ENCODE measurements at regions not wholly inside any gene's neighbourhood (a gene's known extent, or its start where the extent isn't known, plus 50 kb on each side); places are given as distances from the start of the nearest gene placed in this dataset.

- no peak overlapping the region for H3K9ac ChIP-seq (ENCODE audit: low read length in 3 of 3)
- no peaks in the 10 kb centered on the region for H3K36me3 ChIP-seq (ENCODE audit: control insufficient read depth in 2 of 3, insufficient read depth in 3 of 3, low read length in 3 of 3)
- H3K9me3 ChIP-seq (ENCODE audit: control insufficient read depth in 2 of 3, insufficient read depth in 1 of 3, low read length in 3 of 3): no peaks in the 10 kb centered on the region
- TF ChIP-seq CTCF (IDR thresholded peaks at IDR 0.05; ENCODE audit: borderline replicate concordance, extremely low read depth, insufficient read depth): peak; percentile 48
- FAIRE-seq: no peak
- H3K27ac ChIP-seq (ENCODE audit: low read depth in 2 of 2, low read length in 2 of 2): no peak overlapping the region
- intact Hi-C loops (cut with DNase I): no loop called here
- H3K4me3 ChIP-seq (ENCODE audit: low read length in 3 of 3): peak overlapping the region in 2 of 3 donors; percentile 36 to 49
- H3K27me3 ChIP-seq (ENCODE audit: control insufficient read depth, insufficient read depth, low read length): no peaks in the 10 kb centered on the region
- peak; percentile 85 to 91 (median 89) for DNase-seq
- H3K4me1 ChIP-seq (ENCODE audit: control insufficient read depth in 2 of 3, insufficient read depth in 2 of 3, low read depth in 1 of 3, low read length in 3 of 3): peaks cover 0 to 3% (median 0%) of the 10 kb centered on the region in 3 donors
These were observed 62.3 kb upstream of the LBX1 start for GRCh38 chr10:101291331-101292193.

GRCh38 chr10:101292194-101293006, 61.6 kb upstream of the BTRC start:
- no peak for TF ChIP-seq CTCF (IDR thresholded peaks at IDR 0.05; ENCODE audit: borderline replicate concordance, extremely low read depth, insufficient read depth)
- Histone ChIP-seq H3K27ac (ENCODE audit: low read depth in 2 of 2, low read length in 2 of 2) (no peak overlapping the region), H3K36me3 (ENCODE audit: control insufficient read depth in 2 of 3, insufficient read depth in 3 of 3, low read length in 3 of 3) (no peaks in the 10 kb centered on the region), H3K9me3 (ENCODE audit: control insufficient read depth in 2 of 3, insufficient read depth in 1 of 3, low read length in 3 of 3) (no peaks in the 10 kb centered on the region), H3K4me3 (ENCODE audit: low read length in 3 of 3) (peak overlapping the region; percentile 27 to 49 (median 38)), H3K4me1 (ENCODE audit: control insufficient read depth in 2 of 3, insufficient read depth in 2 of 3, low read depth in 1 of 3, low read length in 3 of 3) (peaks cover 0 to 3% (median 0%) of the 10 kb centered on the region in 3 donors), H3K27me3 (ENCODE audit: control insufficient read depth, insufficient read depth, low read length) (no peaks in the 10 kb centered on the region), H3K9ac (ENCODE audit: low read length in 3 of 3) (no peak overlapping the region)
- DNase-seq (peak in 4 of 5 donors; percentile 43 to 84 (median 60)), FAIRE-seq (no peak)
- intact Hi-C loops (cut with DNase I): no loop called here

GRCh38 chr10:101293007-101293723, 60.8 kb upstream of the BTRC start:
- Histone ChIP-seq H3K4me3 (ENCODE audit: low read length in 3 of 3) (peak overlapping the region in 1 of 3 donors; percentile 38), H3K27me3 (ENCODE audit: control insufficient read depth, insufficient read depth, low read length) (no peaks in the 10 kb centered on the region), H3K9ac (ENCODE audit: low read length in 3 of 3) (no peak overlapping the region), H3K36me3 (ENCODE audit: control insufficient read depth in 2 of 3, insufficient read depth in 3 of 3, low read length in 3 of 3) (no peaks in the 10 kb centered on the region), H3K27ac (ENCODE audit: low read depth in 2 of 2, low read length in 2 of 2) (no peak overlapping the region), H3K4me1 (ENCODE audit: control insufficient read depth in 2 of 3, insufficient read depth in 2 of 3, low read depth in 1 of 3, low read length in 3 of 3) (peaks cover 0 to 5% (median 0%) of the 10 kb centered on the region in 3 donors), H3K9me3 (ENCODE audit: control insufficient read depth in 2 of 3, insufficient read depth in 1 of 3, low read length in 3 of 3) (no peaks in the 10 kb centered on the region)
- TF ChIP-seq CTCF (IDR thresholded peaks at IDR 0.05; ENCODE audit: borderline replicate concordance, extremely low read depth, insufficient read depth): no peak
- intact Hi-C loops (cut with DNase I): no loop called here
- no peak for FAIRE-seq
- DNase-seq: no peak
